ENCODE measurements at regions not wholly inside any gene's neighbourhood (a gene's known extent, or its start where the extent isn't known, plus 50 kb on each side); places are given as distances from the start of the nearest gene placed in this dataset.
"Not testable (repeated sequence)": the region's sequence is repeated elsewhere in the genome, so short reads cannot be mapped to it uniquely, and the experiment has no call there.

- no peaks in the 10 kb centered on the region for H3K36me3 ChIP-seq (ENCODE audit: control insufficient read depth, insufficient read depth, low read length)
- H3K4me3 ChIP-seq (ENCODE audit: low read depth, low read length): no peak overlapping the region
- no peak for TF ChIP-seq CTCF (IDR thresholded peaks at IDR 0.05; ENCODE audit: insufficient read depth, low read length, poor library complexity, severe bottlenecking)
- no peaks in the 10 kb centered on the region for H3K27me3 ChIP-seq (ENCODE audit: control insufficient read depth, insufficient read depth, low read length)
- no peak for DNase-seq (ENCODE audit: low read depth)
Observed at GRCh38 chrX:142327182-142327581, 122.1 kb upstream of the MAGEC2 start.

GRCh38 chrX:142312591-142312990 lies 107.5 kb upstream of the MAGEC2 start:
- DNase-seq (ENCODE audit: low read depth): no peak
- TF ChIP-seq CTCF (IDR thresholded peaks at IDR 0.05; ENCODE audit: insufficient read depth, low read length, poor library complexity, severe bottlenecking): no peak
- no peaks in the 10 kb centered on the region for H3K27me3 ChIP-seq (ENCODE audit: control insufficient read depth, insufficient read depth, low read length)
- no peak overlapping the region for H3K4me3 ChIP-seq (ENCODE audit: low read depth, low read length)
- no peaks in the 10 kb centered on the region for H3K36me3 ChIP-seq (ENCODE audit: control insufficient read depth, insufficient read depth, low read length)

GRCh38 chrX:142299406-142299805 lies 94.3 kb upstream of the MAGEC2 start:
- no peak for TF ChIP-seq CTCF (IDR thresholded peaks at IDR 0.05; ENCODE audit: insufficient read depth, low read length, poor library complexity, severe bottlenecking)
- Histone ChIP-seq H3K36me3 (ENCODE audit: control insufficient read depth, insufficient read depth, low read length) (no peaks in the 10 kb centered on the region), H3K27me3 (ENCODE audit: control insufficient read depth, insufficient read depth, low read length) (no peaks in the 10 kb centered on the region), H3K4me3 (ENCODE audit: low read depth, low read length) (no peak overlapping the region)
- no peak for DNase-seq (ENCODE audit: low read depth)

- no peak for TF ChIP-seq CTCF (IDR thresholded peaks at IDR 0.05; ENCODE audit: insufficient read depth, low read length, poor library complexity, severe bottlenecking)
- H3K36me3 ChIP-seq (ENCODE audit: control insufficient read depth, insufficient read depth, low read length): no peaks in the 10 kb centered on the region
- H3K4me3 ChIP-seq (ENCODE audit: low read depth, low read length): no peak overlapping the region
- DNase-seq (ENCODE audit: low read depth): no peak
- H3K27me3 ChIP-seq (ENCODE audit: control insufficient read depth, insufficient read depth, low read length): no peaks in the 10 kb centered on the region
Observed at GRCh38 chrX:142296421-142296820, 91.3 kb upstream of the MAGEC2 start.

- H3K27me3 ChIP-seq (ENCODE audit: control insufficient read depth, insufficient read depth, low read length): no peaks in the 10 kb centered on the region
- TF ChIP-seq CTCF (IDR thresholded peaks at IDR 0.05; ENCODE audit: insufficient read depth, low read length, poor library complexity, severe bottlenecking): no peak
- no peaks in the 10 kb centered on the region for H3K36me3 ChIP-seq (ENCODE audit: control insufficient read depth, insufficient read depth, low read length)
- DNase-seq (ENCODE audit: low read depth): no peak
- H3K4me3 ChIP-seq (ENCODE audit: low read depth, low read length): no peak overlapping the region
Observed at GRCh38 chrX:142295190-142295589, 90.1 kb upstream of the MAGEC2 start.

- not testable (repeated sequence) for DNase-seq (ENCODE audit: low read depth); H3K4me3 ChIP-seq (ENCODE audit: low read depth, low read length); H3K27me3 ChIP-seq (ENCODE audit: control insufficient read depth, insufficient read depth, low read length); H3K36me3 ChIP-seq (ENCODE audit: control insufficient read depth, insufficient read depth, low read length)
Observed at GRCh38 chrX:142270166-142270565, 65.1 kb upstream of the MAGEC2 start.

Data from kidney epithelial cell (primary cell).